ENCODE measurements at regions not wholly inside any gene's neighbourhood (a gene's known extent, or its start where the extent isn't known, plus 50 kb on each side); places are given as distances from the start of the nearest gene placed in this dataset.

- Histone ChIP-seq H3K4me1 (no peaks in the 10 kb centered on the region), H3K36me3 (no peaks in the 10 kb centered on the region), H3K4me3 (no peak overlapping the region), H3K27me3 (no peaks in the 10 kb centered on the region), H3K9me3 (no peaks in the 10 kb centered on the region), H3K27ac (no peak overlapping the region)
- TF ChIP-seq CTCF (IDR thresholded peaks at IDR 0.05) = no peak
- DNase-seq (ENCODE audit: low spot score in 2 of 2) = no peak
- intact Hi-C loops (cut with DNase I) = no loop called here
Observed at GRCh38 chr3:166461626-166462025, 624.4 kb upstream of the BCHE start.

DNA sequence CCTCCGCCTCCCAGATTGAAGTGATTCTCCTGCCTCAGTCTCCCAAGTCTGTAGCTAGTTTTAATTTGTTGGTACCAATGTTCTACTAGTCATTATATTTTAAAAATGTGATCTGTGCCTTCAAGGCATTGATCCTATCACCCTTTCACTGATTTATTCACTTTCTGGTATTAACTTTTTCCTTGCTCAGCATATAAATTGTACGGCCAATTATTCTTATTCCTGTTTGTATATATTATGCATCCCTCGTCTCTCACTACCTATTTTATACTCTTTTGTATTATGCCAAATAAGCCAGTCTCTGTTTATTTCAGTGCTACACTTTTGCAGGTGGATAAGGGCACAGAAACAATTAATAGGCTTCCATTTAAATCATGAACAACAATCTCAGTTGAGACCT is 620.2 kb upstream of the BCHE start:
- no peaks in the 10 kb centered on the region for H3K9me3 ChIP-seq
- TF ChIP-seq CTCF (IDR thresholded peaks at IDR 0.05) = no peak
- no peaks in the 10 kb centered on the region for H3K36me3 ChIP-seq
- no peak overlapping the region for H3K27ac ChIP-seq
- H3K4me1 ChIP-seq = no peaks in the 10 kb centered on the region
- H3K27me3 ChIP-seq = no peaks in the 10 kb centered on the region
- no peak for DNase-seq (ENCODE audit: low spot score in 2 of 2)
- intact Hi-C loops (cut with DNase I) = no loop called here
- no peak overlapping the region for H3K4me3 ChIP-seq

DNA sequence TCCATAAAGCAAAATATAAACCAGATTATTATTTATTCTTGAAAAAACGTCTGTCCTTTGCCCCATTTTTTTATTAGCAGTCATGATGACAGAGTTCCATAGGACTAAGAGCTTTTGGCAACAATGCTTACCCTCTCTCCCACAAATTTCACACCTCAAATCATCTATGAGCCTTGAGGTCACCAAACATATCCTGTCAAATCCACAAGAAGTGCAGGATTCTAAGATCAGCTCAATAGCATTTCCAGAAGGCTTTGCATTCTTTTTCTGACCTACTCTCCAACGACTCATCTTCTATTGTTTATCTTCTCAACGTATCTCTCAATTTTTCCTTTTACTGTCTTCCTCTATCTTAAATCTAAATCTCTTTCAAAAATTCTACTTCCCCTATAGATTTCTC is 619.1 kb upstream of the BCHE start:
- intact Hi-C loops (cut with DNase I) = no loop called here
- TF ChIP-seq CTCF (IDR thresholded peaks at IDR 0.05) = no peak

GRCh38 chr3:166455744-166456143 is 618.5 kb upstream of the BCHE start:
- H3K36me3 ChIP-seq = no peaks in the 10 kb centered on the region
- intact Hi-C loops (cut with DNase I) = no loop called here

More for the DNA sequence above, 619.1 kb upstream of the BCHE start:
- Histone ChIP-seq H3K4me3 (no peak overlapping the region), H3K36me3 (no peaks in the 10 kb centered on the region), H3K4me1 (no peaks in the 10 kb centered on the region), H3K9me3 (no peaks in the 10 kb centered on the region), H3K27ac (no peak overlapping the region), H3K27me3 (no peaks in the 10 kb centered on the region)
- no peak for DNase-seq (ENCODE audit: low spot score in 2 of 2)

GRCh38 chr3:166453478-166453877 is 616.3 kb upstream of the BCHE start:
- intact Hi-C loops (cut with DNase I) = no loop called here
- no peaks in the 10 kb centered on the region for H3K36me3 ChIP-seq
- no peak for TF ChIP-seq CTCF (IDR thresholded peaks at IDR 0.05)

More at GRCh38 chr3:166455744-166456143, 618.5 kb upstream of the BCHE start:
- H3K27ac ChIP-seq = no peak overlapping the region
- no peaks in the 10 kb centered on the region for H3K27me3 ChIP-seq
- no peak for DNase-seq (ENCODE audit: low spot score in 2 of 2)
- TF ChIP-seq CTCF (IDR thresholded peaks at IDR 0.05) = no peak
- no peaks in the 10 kb centered on the region for H3K9me3 ChIP-seq
- H3K4me3 ChIP-seq = no peak overlapping the region
- H3K4me1 ChIP-seq = no peaks in the 10 kb centered on the region

GRCh38 chr3:166451997-166452396 is 614.8 kb upstream of the BCHE start:
- Histone ChIP-seq H3K27ac (no peak overlapping the region), H3K36me3 (no peaks in the 10 kb centered on the region), H3K27me3 (no peaks in the 10 kb centered on the region), H3K4me3 (no peak overlapping the region), H3K9me3 (no peaks in the 10 kb centered on the region), H3K4me1 (no peaks in the 10 kb centered on the region)
- intact Hi-C loops (cut with DNase I) = no loop called here
- TF ChIP-seq CTCF (IDR thresholded peaks at IDR 0.05) = no peak
- no peak for DNase-seq (ENCODE audit: low spot score in 2 of 2)

More at GRCh38 chr3:166453478-166453877, 616.3 kb upstream of the BCHE start:
- no peak for DNase-seq (ENCODE audit: low spot score in 2 of 2)
- H3K27me3 ChIP-seq = no peaks in the 10 kb centered on the region
- no peak overlapping the region for H3K4me3 ChIP-seq
- H3K27ac ChIP-seq = no peak overlapping the region
- no peaks in the 10 kb centered on the region for H3K9me3 ChIP-seq
- H3K4me1 ChIP-seq = no peaks in the 10 kb centered on the region

Data from ascending aorta (tissue), 2 donors.